ENCODE measurements at regions not wholly inside any gene's neighbourhood (a gene's known extent, or its start where the extent isn't known, plus 50 kb on each side); places are given as distances from the start of the nearest gene placed in this dataset.

GRCh38 chr14:98348505-98348904 lies 923.5 kb downstream of the BCL11B start:
- intact Hi-C loops (cut with micrococcal nuclease; ENCODE audit: unreplicated experiment), result no loop called here
- POLR2A ChIA-PET, result no interaction called here
- H3K27ac ChIP-seq (ENCODE audit: extremely low read length, insufficient read depth, low read length), result no peak overlapping the region
- H3K9ac ChIP-seq (ENCODE audit: insufficient read depth, low read depth, low read length), result no peak overlapping the region
- no peak overlapping the region for H3K4me2 ChIP-seq (ENCODE audit: low read depth, low read length)
- FAIRE-seq (no peak), DNase-seq (ENCODE audit: low spot score) (no peak), ATAC-seq (no peak)
- no peaks in the 10 kb centered on the region for H4K20me1 ChIP-seq (ENCODE audit: insufficient read depth, low read length)
- TF ChIP-seq ZFX (CRISPR knock-in tag; IDR thresholded peaks at IDR 0.05; ENCODE audit: low read depth), result no peak
- BruUV-seq (replicated peaks), result no TSS peak
- no peaks in the 10 kb centered on the region for H3K27me3 ChIP-seq (ENCODE audit: control insufficient read depth in 1 of 2, insufficient read depth in 2 of 2, low read length in 2 of 2)
- H3K4me3 ChIP-seq (replicated peaks in 1 of 3; ENCODE audit: insufficient read depth in 1 of 3, low read depth in 2 of 3, low read length in 3 of 3), result no peak overlapping the region
- no peaks in the 10 kb centered on the region for H3K36me3 ChIP-seq (replicated peaks in 1 of 2; ENCODE audit: control insufficient read depth in 1 of 2, insufficient read depth in 2 of 2, low read length in 2 of 2)
- WGBS (ENCODE audit: low lambda C conversion rate), result 0% methylated on average over 3 of the region's 3 CpGs
- CTCF ChIA-PET (ENCODE audit: low intra/inter-chr PET ratio, low total read pairs), result no interaction called here
- in situ Hi-C loops (cut with HindIII; ENCODE audit: extremely low pct_ligation_motif_present, low pct_unique_long_range_greater_than_20kb), result no loop called here
- no peaks in the 10 kb centered on the region for H3K79me2 ChIP-seq (ENCODE audit: insufficient read depth, low read length)
- no peak overlapping the region for H2AFZ ChIP-seq (ENCODE audit: low read length)
- peaks cover 89% of the 10 kb centered on the region for H3K9me3 ChIP-seq (ENCODE audit: low read length)
- H3K4me1 ChIP-seq (ENCODE audit: insufficient read depth, low read length), result no peaks in the 10 kb centered on the region

DNA sequence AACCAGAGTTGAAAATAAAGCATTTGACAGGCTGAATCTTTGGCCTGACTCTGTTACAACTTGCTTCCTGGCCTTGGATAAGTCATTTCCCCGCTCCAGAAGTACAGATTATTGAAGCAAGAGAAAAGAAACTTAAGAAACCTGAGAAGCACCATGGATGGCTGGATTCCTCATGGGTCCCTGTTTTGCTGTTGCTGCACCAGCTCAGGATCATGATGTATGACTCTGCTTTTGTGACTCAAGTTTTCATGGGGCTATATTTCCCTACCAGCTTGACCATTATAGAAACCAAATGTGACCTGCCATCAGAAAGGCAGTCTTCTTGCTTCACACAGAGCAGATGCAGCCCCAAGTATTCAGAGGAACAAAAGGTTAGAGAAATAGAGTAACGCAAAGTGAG lies 921.8 kb downstream of the BCL11B start:
- intact Hi-C loops (cut with micrococcal nuclease; ENCODE audit: unreplicated experiment), result no loop called here
- no peaks in the 10 kb centered on the region for H3K36me3 ChIP-seq (replicated peaks in 1 of 2; ENCODE audit: control insufficient read depth in 1 of 2, insufficient read depth in 2 of 2, low read length in 2 of 2)
- ATAC-seq (no peak), DNase-seq (ENCODE audit: low spot score) (no peak), FAIRE-seq (no peak)
- CTCF ChIA-PET (ENCODE audit: low intra/inter-chr PET ratio, low total read pairs), result no interaction called here
- POLR2A ChIA-PET, result no interaction called here
- H2AFZ ChIP-seq (ENCODE audit: low read length), result no peak overlapping the region
- H3K4me2 ChIP-seq (ENCODE audit: low read depth, low read length), result no peak overlapping the region
- no peaks in the 10 kb centered on the region for H3K27me3 ChIP-seq (ENCODE audit: control insufficient read depth in 1 of 2, insufficient read depth in 2 of 2, low read length in 2 of 2)
- BruUV-seq (replicated peaks), result no TSS peak
- H3K4me1 ChIP-seq (ENCODE audit: insufficient read depth, low read length), result no peaks in the 10 kb centered on the region
- no peaks in the 10 kb centered on the region for H4K20me1 ChIP-seq (ENCODE audit: insufficient read depth, low read length)
- H3K9me3 ChIP-seq (ENCODE audit: low read length), result peaks cover 86% of the 10 kb centered on the region
- H3K9ac ChIP-seq (ENCODE audit: insufficient read depth, low read depth, low read length), result no peak overlapping the region
- no peak overlapping the region for H3K4me3 ChIP-seq (replicated peaks in 1 of 3; ENCODE audit: insufficient read depth in 1 of 3, low read depth in 2 of 3, low read length in 3 of 3)
- 2% methylated on average over 2 of the region's 2 CpGs for WGBS (ENCODE audit: low lambda C conversion rate)
- H3K27ac ChIP-seq (ENCODE audit: extremely low read length, insufficient read depth, low read length), result no peak overlapping the region
- in situ Hi-C loops (cut with HindIII; ENCODE audit: extremely low pct_ligation_motif_present, low pct_unique_long_range_greater_than_20kb), result no loop called here
- H3K79me2 ChIP-seq (ENCODE audit: insufficient read depth, low read length), result no peaks in the 10 kb centered on the region
- TF ChIP-seq ZFP36 (IDR thresholded peaks at IDR 0.05; ENCODE audit: borderline replicate concordance, low read depth, low read length, partially characterized antibody), result no peak
- TF ChIP-seq ZNF749 (CRISPR knock-in tag; IDR thresholded peaks at IDR 0.05; ENCODE audit: borderline replicate concordance), result no peak
- TF ChIP-seq ZNF121 (CRISPR knock-in tag; IDR thresholded peaks at IDR 0.05), result no peak
- no peak for TF ChIP-seq KIAA2018 (CRISPR knock-in tag; IDR thresholded peaks at IDR 0.05; ENCODE audit: borderline replicate concordance)
- TF ChIP-seq KLF6 (CRISPR knock-in tag; IDR thresholded peaks at IDR 0.05), result no peak
- TF ChIP-seq ZNF597 (CRISPR knock-in tag; IDR thresholded peaks at IDR 0.05), result no peak
- no peak for TF ChIP-seq ZNF34 (CRISPR knock-in tag; IDR thresholded peaks at IDR 0.05; ENCODE audit: borderline replicate concordance)
- TF ChIP-seq ZNF136 (CRISPR knock-in tag; IDR thresholded peaks at IDR 0.05; ENCODE audit: low read depth), result no peak
- TF ChIP-seq GATAD1 (CRISPR knock-in tag; IDR thresholded peaks at IDR 0.05), result no peak
- TF ChIP-seq NCOA2 (CRISPR knock-in tag; IDR thresholded peaks at IDR 0.05), result no peak

All from HepG2 (cell line).